IMR-90 (cell line): ENCODE measurements at regions not wholly inside any gene's neighbourhood (a gene's known extent, or its start where the extent isn't known, plus 50 kb on each side); places are given as distances from the start of the nearest gene placed in this dataset.

Experiments
- ATAC-seq: fragments of 200-7000 bp; cut with Tn5 transposase; 2 replicates; pipeline ENCODE4 v1.9.1; 2020; ENCODE audit warnings: low read depth, mild to moderate bottlenecking, moderate library complexity
- BruUV-seq: library from RNA; stranded (reverse); fragments of 400-500 nt; replicated peaks from 2 replicates; lab custom pipeline; 2021; lab: Mats Ljungman, UMichigan
- CTCF ChIA-PET: fragments of 300-600 bp; formaldehyde crosslinking; extraction: SDS; loops from one replicate; lab custom pipeline; 2021; ENCODE audit warnings: antibody characterized with exemption; lab: Yijun Ruan, JAX
- POLR2A ChIA-PET: fragments of 300-600 bp; sonication (Branson Sonifier 250); formaldehyde crosslinking; loops from one replicate; lab custom pipeline; 2022; ENCODE audit warnings: antibody characterized with exemption; ENCODE audit not compliant: unreplicated experiment; lab: Charles Lee
- DNase-seq: peaks from one replicate; pipeline ENCODE4 v3.0.0; 2013
- H2AFZ ChIP-seq: replicated peaks from 2 replicates; pipeline ENCODE3; 2013; ENCODE audit warnings: low read length, mild to moderate bottlenecking; ENCODE audit not compliant: poor library complexity
- H2AK5ac ChIP-seq: 2 replicates; pipeline ENCODE4 v1.6.1; 2013; ENCODE audit warnings: low read depth, low read length, inconsistent platforms
- H2AK9ac ChIP-seq: replicated peaks from 2 replicates; pipeline ENCODE3; 2013; ENCODE audit warnings: mild to moderate bottlenecking, low read depth, low read length, moderate library complexity; ENCODE audit not compliant: poor library complexity
- H2BK120ac ChIP-seq: 2 replicates; pipeline ENCODE4 v1.6.1; 2013; ENCODE audit warnings: low read depth, low read length, inconsistent platforms
- H2BK15ac ChIP-seq: 3 replicates; pipeline ENCODE4 v1.6.1; 2013; ENCODE audit warnings: low read depth, low read length, inconsistent platforms
- H2BK20ac ChIP-seq: 2 replicates; pipeline ENCODE4 v1.6.1; 2013; ENCODE audit warnings: low read depth, mild to moderate bottlenecking, inconsistent platforms, low read length, moderate library complexity
- H2BK5ac ChIP-seq: 2 replicates; pipeline ENCODE4 v1.6.1; 2013; ENCODE audit warnings: mild to moderate bottlenecking, low read depth, low read length, inconsistent platforms; ENCODE audit not compliant: poor library complexity, severe bottlenecking
- H3K14ac ChIP-seq: replicated peaks from 2 replicates; pipeline ENCODE4 v1.6.1; 2013; ENCODE audit warnings: low read depth, low read length, inconsistent platforms
- H3K18ac ChIP-seq: 2 replicates; pipeline ENCODE4 v1.6.1; 2013; ENCODE audit warnings: low read depth, low read length, control low read depth
- H3K23ac ChIP-seq: 2 replicates; pipeline ENCODE4 v1.6.1; 2013; ENCODE audit warnings: low read depth, low read length, inconsistent platforms
- H3K27ac ChIP-seq: 2 replicates; pipeline ENCODE4 v1.5.1; 2013; ENCODE audit warnings: mild to moderate bottlenecking, control low read depth, low read length; ENCODE audit not compliant: insufficient read depth
- H3K27me3 ChIP-seq: 2 replicates; pipeline ENCODE4 v1.6.1; 2013; ENCODE audit warnings: low read length; ENCODE audit not compliant: control insufficient read depth, insufficient read depth
- H3K36me3 ChIP-seq: 2 replicates; pipeline ENCODE4 v1.6.1; 2013; ENCODE audit warnings: low read length, mixed read lengths; ENCODE audit not compliant: control insufficient read depth, insufficient read depth
- H3K4ac ChIP-seq: 2 replicates; pipeline ENCODE4 v1.6.1; 2013; ENCODE audit warnings: low read depth, low read length, inconsistent platforms
- H3K4me1 ChIP-seq: 2 replicates; pipeline ENCODE4 v1.6.1; 2013; ENCODE audit warnings: low read length, mixed read lengths; ENCODE audit not compliant: control insufficient read depth, insufficient read depth
- H3K4me2 ChIP-seq: 2 replicates; pipeline ENCODE4 v1.6.1; 2013; ENCODE audit warnings: low read depth, mild to moderate bottlenecking, control low read depth, low read length, moderate library complexity
- H3K4me3 ChIP-seq: 2 replicates; pipeline ENCODE4 v1.5.1; 2013; ENCODE audit warnings: low read depth, mild to moderate bottlenecking, control low read depth, low read length, moderate library complexity; ENCODE audit not compliant: insufficient read depth
- H3K56ac ChIP-seq: 2 replicates; pipeline ENCODE4 v1.6.1; 2013; ENCODE audit warnings: low read length, inconsistent platforms; ENCODE audit not compliant: insufficient read depth; ENCODE audit errors: extremely low read depth
- H3K79me1 ChIP-seq, 2 experiments: 2 replicates each; pipeline ENCODE4 v1.6.1; 2013; ENCODE audit warnings: low read length in 2 of 2, inconsistent platforms in 1 of 2, low read depth in 1 of 2
- H3K9ac ChIP-seq: 2 replicates; pipeline ENCODE4 v1.6.1; 2013; ENCODE audit warnings: low read depth, low read length, control low read depth
- H3K9me1 ChIP-seq: 2 replicates; pipeline ENCODE4 v1.6.1; 2013; ENCODE audit warnings: low read length, inconsistent platforms; ENCODE audit not compliant: insufficient read depth
- H3K9me3 ChIP-seq: 2 replicates; pipeline ENCODE4 v1.6.1; 2013; ENCODE audit warnings: low read length; ENCODE audit not compliant: control insufficient read depth, insufficient read depth
- H4K20me1 ChIP-seq: 2 replicates; pipeline ENCODE4 v1.6.1; 2013; ENCODE audit warnings: low read length, inconsistent platforms; ENCODE audit not compliant: insufficient read depth
- H4K5ac ChIP-seq: 2 replicates; pipeline ENCODE4 v1.6.1; 2013; ENCODE audit warnings: mild to moderate bottlenecking, low read depth, low read length, control low read depth
- H4K8ac ChIP-seq, 2 experiments: 2 replicates each; pipeline ENCODE4 v1.6.1; 2013; ENCODE audit warnings: low read depth in 2 of 2, low read length in 2 of 2, control low read depth in 1 of 2, inconsistent platforms in 1 of 2
- H4K91ac ChIP-seq: 2 replicates; pipeline ENCODE4 v1.6.1; 2013; ENCODE audit warnings: low read depth, low read length, inconsistent platforms; ENCODE audit not compliant: insufficient read depth
- CHD1 ChIP-seq: IDR thresholded peaks from 2 replicates; pipeline ENCODE4 v1.6.1; 2012; ENCODE audit warnings: low read depth, low read length, improper control_type of control experiment
- MXI1 ChIP-seq: IDR thresholded peaks from 2 replicates; pipeline ENCODE4 v1.6.1; 2012; ENCODE audit warnings: low read depth, mild to moderate bottlenecking, low read length, moderate library complexity, borderline replicate concordance
- RCOR1 ChIP-seq: IDR thresholded peaks from 2 replicates; pipeline ENCODE4 v1.6.1; 2012; ENCODE audit warnings: mild to moderate bottlenecking, low read length, improper control_type of control experiment; ENCODE audit not compliant: insufficient replicate concordance
- RFX5 ChIP-seq: IDR thresholded peaks from 2 replicates; pipeline ENCODE4 v1.8.0; 2012; ENCODE audit warnings: low read depth, mild to moderate bottlenecking, low read length, moderate library complexity
- WGBS, 2 experiments: methylation state at CpG; one replicate each; pipeline versions ENCODE4 v1.1.5 to v1.1.7; 2013; ENCODE audit warnings: missing lambda C conversion rate in 2 of 2; ENCODE audit not compliant: insufficient read length in 1 of 2; ENCODE audit errors: extremely low coverage in 2 of 2; 5-methylcytosine and 5-hydroxymethylcytosine counted together
- dilution Hi-C: fragments of 300-500 bp; cut with HindIII; formaldehyde crosslinking; loops from one replicate; pipeline ENCODE4 v1.14.3; 2018; ENCODE audit warnings: low sequenced_read_pairs; ENCODE audit not compliant: unreplicated experiment
- in situ Hi-C: fragments of 300-500 bp; cut with MboI; formaldehyde crosslinking; loops from 3 replicates; pipeline ENCODE4 v1.14.3; 2019; ENCODE audit warnings: low sequenced_read_pairs, inconsistent platforms, mixed read lengths
- intact Hi-C: fragments of 100-400 bp; cut with micrococcal nuclease; formaldehyde crosslinking; loops from 2 replicates; pipeline ENCODE4 v1.10.0; 2022
- TF ChIP-seq, protein P1 (sequence below): conservative IDR thresholded peaks from 2 replicates; pipeline ENCODE4 v1.5.1; 2012; ENCODE audit warnings: mild to moderate bottlenecking, low read depth, low read length, improper control_type of control experiment

DNA sequence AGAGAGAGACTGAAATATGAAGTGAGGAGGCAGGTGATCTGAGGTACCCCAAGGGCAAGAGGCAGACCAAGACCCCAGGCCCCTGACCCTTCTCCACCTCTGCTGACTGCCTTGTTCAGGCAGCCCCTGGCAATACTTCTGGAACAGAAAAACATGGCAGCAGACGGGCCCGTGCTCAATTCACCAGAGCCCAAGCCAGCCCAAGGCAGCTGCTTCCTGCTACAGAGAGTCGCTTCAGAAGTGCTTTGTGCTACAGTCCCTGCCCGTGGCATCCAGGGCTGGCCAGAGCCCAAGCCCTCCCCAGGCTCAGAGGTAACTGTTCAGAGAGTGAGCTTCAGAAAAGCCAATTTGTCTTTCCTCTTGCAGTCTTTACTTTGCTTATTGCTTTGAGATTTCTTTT is 151.4 kb upstream of the FSTL4 start:
- dilution Hi-C loops (no loop called here), intact Hi-C loops (no loop called here), in situ Hi-C loops (no loop called here)
- Histone ChIP-seq H3K4me1 (no peaks in the 10 kb centered on the region), H3K4me3 (no peak overlapping the region), H4K20me1 (no peaks in the 10 kb centered on the region), H3K4me2 (no peak overlapping the region), H3K9me3 (no peaks in the 10 kb centered on the region), H3K56ac (no peak overlapping the region), H2BK15ac (no peak overlapping the region), H3K4ac (no peak overlapping the region), H3K27ac (no peak overlapping the region), H3K36me3 (no peaks in the 10 kb centered on the region), H4K5ac (no peak overlapping the region), H3K23ac (no peak overlapping the region), H2BK120ac (no peak overlapping the region), H3K79me1 (no peaks in the 10 kb centered on the region), H3K14ac (no peak overlapping the region), H2AK9ac (no peak overlapping the region), H2AFZ (no peak overlapping the region), H4K8ac (no peak overlapping the region), H2BK5ac (no peak overlapping the region), H3K27me3 (peaks cover 7% of the 10 kb centered on the region), H3K9me1 (no peaks in the 10 kb centered on the region), H2AK5ac (no peak overlapping the region), H4K91ac (no peak overlapping the region), H2BK20ac (no peak overlapping the region), H3K9ac (no peak overlapping the region), H3K18ac (no peak overlapping the region)
- ChIA-PET POLR2A (no interaction called here), CTCF (no interaction called here)
- TF ChIP-seq MXI1 (no peak), RCOR1 (no peak), RFX5 (no peak), CHD1 (no peak)
- TF ChIP-seq, protein P1, sequence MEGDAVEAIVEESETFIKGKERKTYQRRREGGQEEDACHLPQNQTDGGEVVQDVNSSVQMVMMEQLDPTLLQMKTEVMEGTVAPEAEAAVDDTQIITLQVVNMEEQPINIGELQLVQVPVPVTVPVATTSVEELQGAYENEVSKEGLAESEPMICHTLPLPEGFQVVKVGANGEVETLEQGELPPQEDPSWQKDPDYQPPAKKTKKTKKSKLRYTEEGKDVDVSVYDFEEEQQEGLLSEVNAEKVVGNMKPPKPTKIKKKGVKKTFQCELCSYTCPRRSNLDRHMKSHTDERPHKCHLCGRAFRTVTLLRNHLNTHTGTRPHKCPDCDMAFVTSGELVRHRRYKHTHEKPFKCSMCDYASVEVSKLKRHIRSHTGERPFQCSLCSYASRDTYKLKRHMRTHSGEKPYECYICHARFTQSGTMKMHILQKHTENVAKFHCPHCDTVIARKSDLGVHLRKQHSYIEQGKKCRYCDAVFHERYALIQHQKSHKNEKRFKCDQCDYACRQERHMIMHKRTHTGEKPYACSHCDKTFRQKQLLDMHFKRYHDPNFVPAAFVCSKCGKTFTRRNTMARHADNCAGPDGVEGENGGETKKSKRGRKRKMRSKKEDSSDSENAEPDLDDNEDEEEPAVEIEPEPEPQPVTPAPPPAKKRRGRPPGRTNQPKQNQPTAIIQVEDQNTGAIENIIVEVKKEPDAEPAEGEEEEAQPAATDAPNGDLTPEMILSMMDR: no peak
- 32% methylated on average over 3 of the region's 4 CpGs; no CpG with 5 or more reads in 1 of the 2 experiments for WGBS, 2 experiments
- DNase-seq (no peak), ATAC-seq (no peak)
- no TSS peak for BruUV-seq
